Sigmoid colon (tissue), 6 donors: ENCODE measurements at regions not wholly inside any gene's neighbourhood (a gene's known extent, or its start where the extent isn't known, plus 50 kb on each side); places are given as distances from the start of the nearest gene placed in this dataset.

Experiments
- DNase-seq: peaks from one replicate; pipeline ENCODE4 v3.0.0-alpha.2; 2019
- H3K27ac ChIP-seq, 4 donors: fragments of 200-600 bp; sonication (generic); one replicate each; pipeline ENCODE4 v1.5.1; 2016 to 2019; ENCODE audit warnings: mild to moderate bottlenecking in 1 of 4
- H3K27me3 ChIP-seq, 3 donors: fragments of 200-600 bp; sonication (generic); one replicate each; pipeline ENCODE4 v1.5.1; 2019; ENCODE audit warnings: mild to moderate bottlenecking in 1 of 3
- H3K36me3 ChIP-seq, 4 donors: fragments of 200-600 bp; sonication (generic); one replicate each; pipeline ENCODE4 v1.5.1; 2016 to 2019
- H3K4me1 ChIP-seq, 4 donors: fragments of 200-600 bp; sonication (generic); one replicate each; pipeline ENCODE4 v1.5.1; 2017 to 2019
- H3K4me3 ChIP-seq, 4 donors: fragments of 200-600 bp; sonication (generic); one replicate each; pipeline ENCODE4 v1.5.1; 2017 to 2019; ENCODE audit warnings: mild to moderate bottlenecking in 2 of 4, moderate library complexity in 1 of 4
- H3K9me3 ChIP-seq, 4 donors: fragments of 200-600 bp in 3 of 4; sonication (generic) in 3 of 4; one replicate each; pipeline versions ENCODE4 v1.5.1 to v1.6.1; 2013 to 2019
- CTCF ChIP-seq, 4 experiments: fragments of 450-650 bp in 3 of 4; fragments of 200-600 bp in 1 of 4; IDR thresholded peaks; one replicate each; pipeline ENCODE4 v1.5.1; 2016 to 2019; ENCODE audit warnings: antibody characterized with exemption in 4 of 4, mild to moderate bottlenecking in 3 of 4, moderate library complexity in 2 of 4
- EP300 ChIP-seq, 4 donors: sonication (generic); formaldehyde crosslinking; IDR thresholded peaks; one replicate each; pipeline ENCODE4 v1.6.1; 2017; ENCODE audit warnings: antibody characterized with exemption in 4 of 4
- POLR2A ChIP-seq, 2 donors: fragments of 450-650 bp; IDR thresholded peaks; one replicate each; pipeline ENCODE4 v1.6.1; 2016; ENCODE audit warnings: antibody characterized with exemption in 2 of 2, mild to moderate bottlenecking in 2 of 2, moderate library complexity in 2 of 2
- POLR2AphosphoS5 ChIP-seq, 4 donors: sonication (generic); formaldehyde crosslinking; IDR thresholded peaks; one replicate each; pipeline ENCODE4 v1.6.1; 2017; ENCODE audit warnings: antibody characterized with exemption in 4 of 4
- WGBS, 2 donors: extraction: QIAGEN DNeasy Blood & Tissue Kit; methylation state at CpG; one replicate each; pipeline ENCODE4 v1.1.7; 2013; 5-methylcytosine and 5-hydroxymethylcytosine counted together
- intact Hi-C: fragments of 100-400 bp; cut with DNase I; formaldehyde crosslinking; loops from one replicate; pipeline ENCODE4 v1.15.1; 2023
- donor health status: healthy with polysubstance abuse.
- donor health status: healthy.

GRCh38 chr11:131279654-131280384 lies 90.6 kb upstream of the NTM start:
- intact Hi-C loops = loop anchor here (10.0 kb wide), 1 partner anchor 215 kb away; no protein-coding TSS in a partner anchor
- Histone ChIP-seq H3K4me1 (peaks cover 0 to 13% (median 10%) of the 10 kb centered on the region in 4 donors), H3K4me3 (no peak overlapping the region), H3K36me3 (no peaks in the 10 kb centered on the region), H3K9me3 (no peaks in the 10 kb centered on the region), H3K27me3 (no peaks in the 10 kb centered on the region), H3K27ac (no peak overlapping the region)
- no peak for DNase-seq
- TF ChIP-seq POLR2AphosphoS5 (IDR thresholded peaks at IDR 0.05) = no peak
- TF ChIP-seq POLR2A (IDR thresholded peaks at IDR 0.05) = no peak
- no peak for TF ChIP-seq EP300 (IDR thresholded peaks at IDR 0.05)
- no peak for TF ChIP-seq CTCF (IDR thresholded peaks at IDR 0.05)
- WGBS, 2 donors = 89 to 91% methylated on average over 3 of the region's 3 CpGs

GRCh38 chr11:131281316-131281715 lies 89.1 kb upstream of the NTM start:
- TF ChIP-seq POLR2AphosphoS5 (IDR thresholded peaks at IDR 0.05) (no peak), EP300 (IDR thresholded peaks at IDR 0.05) (no peak), POLR2A (IDR thresholded peaks at IDR 0.05) (no peak), CTCF (IDR thresholded peaks at IDR 0.05) (no peak)
- no peak for DNase-seq
- Histone ChIP-seq H3K4me1 (peaks cover 0 to 3% (median 2%) of the 10 kb centered on the region in 4 donors), H3K9me3 (no peaks in the 10 kb centered on the region), H3K27ac (no peak overlapping the region), H3K4me3 (no peak overlapping the region), H3K27me3 (no peaks in the 10 kb centered on the region), H3K36me3 (no peaks in the 10 kb centered on the region)
- intact Hi-C loops = no loop called here
- WGBS, 2 donors = 90 to 95% methylated on average over 3 of the region's 3 CpGs

GRCh38 chr11:131284041-131284440 lies 86.4 kb upstream of the NTM start:
- no peaks in the 10 kb centered on the region for H3K36me3 ChIP-seq
- H3K27ac ChIP-seq = no peak overlapping the region
- WGBS, 2 donors = 74 to 84% methylated on average over 6 of the region's 6 CpGs
- H3K27me3 ChIP-seq = no peaks in the 10 kb centered on the region
- intact Hi-C loops = no loop called here
- DNase-seq = no peak
- no peaks in the 10 kb centered on the region for H3K9me3 ChIP-seq
- H3K4me3 ChIP-seq = no peak overlapping the region
- no peak for TF ChIP-seq EP300 (IDR thresholded peaks at IDR 0.05)
- no peak for TF ChIP-seq POLR2AphosphoS5 (IDR thresholded peaks at IDR 0.05)
- no peak for TF ChIP-seq CTCF (IDR thresholded peaks at IDR 0.05)
- no peak for TF ChIP-seq POLR2A (IDR thresholded peaks at IDR 0.05)
- no peaks in the 10 kb centered on the region for H3K4me1 ChIP-seq

- 58 to 78% methylated on average over 5 of the region's 5 CpGs for WGBS, 2 donors
- DNase-seq = no peak
- intact Hi-C loops = no loop called here
- Histone ChIP-seq H3K27me3 (no peaks in the 10 kb centered on the region), H3K27ac (no peak overlapping the region), H3K9me3 (no peaks in the 10 kb centered on the region), H3K36me3 (no peaks in the 10 kb centered on the region), H3K4me1 (no peaks in the 10 kb centered on the region), H3K4me3 (no peak overlapping the region)
- TF ChIP-seq POLR2A (IDR thresholded peaks at IDR 0.05) (no peak), EP300 (IDR thresholded peaks at IDR 0.05) (no peak), CTCF (IDR thresholded peaks at IDR 0.05) (no peak), POLR2AphosphoS5 (IDR thresholded peaks at IDR 0.05) (no peak)
These were observed 81.8 kb upstream of the NTM start for GRCh38 chr11:131288521-131289091.
